ENCODE measurements at regions not wholly inside any gene's neighbourhood (a gene's known extent, or its start where the extent isn't known, plus 50 kb on each side); places are given as distances from the start of the nearest gene placed in this dataset.

DNA sequence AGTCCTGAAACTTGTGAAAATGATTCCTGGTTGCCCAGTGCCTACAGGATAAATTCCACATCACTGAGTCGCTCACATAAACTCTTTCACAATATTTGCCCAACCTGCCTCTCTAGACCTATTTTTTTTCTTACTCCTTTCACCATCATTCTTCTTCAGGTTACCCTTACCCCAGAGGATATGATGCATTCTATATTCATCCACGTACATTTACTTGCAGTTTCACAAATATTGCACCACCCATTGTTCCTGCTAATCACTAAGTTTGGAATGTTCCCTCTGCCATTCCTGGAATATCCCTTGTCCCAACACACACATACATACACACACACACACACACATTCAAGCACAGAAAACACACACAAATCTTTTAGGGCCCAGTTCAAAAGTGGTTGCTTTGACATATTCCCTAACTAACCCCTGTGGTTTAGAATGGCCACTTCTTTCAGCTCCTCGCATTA, 379.5 kb downstream of the ETS1 start:
- no peak overlapping the region for H3K4me3 ChIP-seq
- no peaks in the 10 kb centered on the region for H3K36me3 ChIP-seq
- intact Hi-C loops (cut with DNase I), result no loop called here
- H3K9me3 ChIP-seq, result no peaks in the 10 kb centered on the region
- TF ChIP-seq, protein P1, sequence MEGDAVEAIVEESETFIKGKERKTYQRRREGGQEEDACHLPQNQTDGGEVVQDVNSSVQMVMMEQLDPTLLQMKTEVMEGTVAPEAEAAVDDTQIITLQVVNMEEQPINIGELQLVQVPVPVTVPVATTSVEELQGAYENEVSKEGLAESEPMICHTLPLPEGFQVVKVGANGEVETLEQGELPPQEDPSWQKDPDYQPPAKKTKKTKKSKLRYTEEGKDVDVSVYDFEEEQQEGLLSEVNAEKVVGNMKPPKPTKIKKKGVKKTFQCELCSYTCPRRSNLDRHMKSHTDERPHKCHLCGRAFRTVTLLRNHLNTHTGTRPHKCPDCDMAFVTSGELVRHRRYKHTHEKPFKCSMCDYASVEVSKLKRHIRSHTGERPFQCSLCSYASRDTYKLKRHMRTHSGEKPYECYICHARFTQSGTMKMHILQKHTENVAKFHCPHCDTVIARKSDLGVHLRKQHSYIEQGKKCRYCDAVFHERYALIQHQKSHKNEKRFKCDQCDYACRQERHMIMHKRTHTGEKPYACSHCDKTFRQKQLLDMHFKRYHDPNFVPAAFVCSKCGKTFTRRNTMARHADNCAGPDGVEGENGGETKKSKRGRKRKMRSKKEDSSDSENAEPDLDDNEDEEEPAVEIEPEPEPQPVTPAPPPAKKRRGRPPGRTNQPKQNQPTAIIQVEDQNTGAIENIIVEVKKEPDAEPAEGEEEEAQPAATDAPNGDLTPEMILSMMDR (IDR thresholded peaks at IDR 0.05), result no peak
- no peak overlapping the region for H3K27ac ChIP-seq
- no peak for ATAC-seq
- peaks cover 14% of the 10 kb centered on the region for H3K4me1 ChIP-seq
- H3K27me3 ChIP-seq, result no peaks in the 10 kb centered on the region
- no peak for DNase-seq

DNA sequence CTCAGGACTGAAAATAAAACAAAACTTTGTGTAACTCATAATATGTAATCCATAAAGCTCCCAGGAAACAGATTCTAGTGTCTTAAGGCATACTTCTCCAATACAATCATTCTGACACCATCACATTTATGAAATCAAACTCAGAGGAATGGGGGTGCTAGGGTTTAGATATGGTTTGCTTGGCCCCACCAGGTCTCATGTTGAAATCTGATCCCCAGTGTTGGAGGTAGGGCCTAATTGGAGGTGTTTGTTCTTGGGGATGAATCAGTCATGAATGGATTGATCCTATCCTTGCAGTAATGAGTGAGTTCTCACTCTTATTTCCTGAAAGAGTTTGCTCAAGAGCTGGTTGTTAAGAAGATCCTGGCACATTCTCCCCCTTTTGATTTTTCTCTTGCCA, 380.9 kb downstream of the ETS1 start:
- Histone ChIP-seq H3K27me3 (no peaks in the 10 kb centered on the region), H3K4me1 (peaks cover 14% of the 10 kb centered on the region), H3K9me3 (no peaks in the 10 kb centered on the region), H3K36me3 (no peaks in the 10 kb centered on the region), H3K27ac (no peak overlapping the region), H3K4me3 (no peak overlapping the region)
- intact Hi-C loops (cut with DNase I), result no loop called here
- TF ChIP-seq, protein P1 (IDR thresholded peaks at IDR 0.05), result no peak
- ATAC-seq (no peak), DNase-seq (no peak)

DNA sequence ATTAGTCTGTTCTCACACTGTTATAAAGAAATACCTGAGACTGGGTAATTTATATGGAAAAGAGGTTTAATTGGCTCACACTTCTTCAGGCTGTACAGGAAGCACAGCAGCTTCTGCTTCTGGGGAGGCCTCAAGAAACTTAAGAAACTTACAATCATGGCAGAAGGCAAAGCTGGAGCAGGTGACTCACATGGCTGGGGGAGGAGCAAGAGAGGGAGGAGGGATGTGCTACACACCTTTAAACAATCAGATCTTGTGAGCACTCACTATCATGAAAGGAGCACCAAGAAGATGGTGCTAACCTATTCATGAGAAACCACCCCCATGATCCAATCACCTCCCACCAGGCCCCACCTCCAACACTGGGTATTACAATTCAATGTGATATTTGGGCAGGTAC, 381.6 kb downstream of the ETS1 start:
- TF ChIP-seq, protein P1 (IDR thresholded peaks at IDR 0.05), result no peak
- intact Hi-C loops (cut with DNase I), result no loop called here
- ATAC-seq (no peak), DNase-seq (no peak)
- H3K9me3 ChIP-seq, result no peaks in the 10 kb centered on the region
- no peak overlapping the region for H3K4me3 ChIP-seq
- no peak overlapping the region for H3K27ac ChIP-seq
- no peaks in the 10 kb centered on the region for H3K27me3 ChIP-seq
- peaks cover 14% of the 10 kb centered on the region for H3K4me1 ChIP-seq
- H3K36me3 ChIP-seq, result no peaks in the 10 kb centered on the region

DNA sequence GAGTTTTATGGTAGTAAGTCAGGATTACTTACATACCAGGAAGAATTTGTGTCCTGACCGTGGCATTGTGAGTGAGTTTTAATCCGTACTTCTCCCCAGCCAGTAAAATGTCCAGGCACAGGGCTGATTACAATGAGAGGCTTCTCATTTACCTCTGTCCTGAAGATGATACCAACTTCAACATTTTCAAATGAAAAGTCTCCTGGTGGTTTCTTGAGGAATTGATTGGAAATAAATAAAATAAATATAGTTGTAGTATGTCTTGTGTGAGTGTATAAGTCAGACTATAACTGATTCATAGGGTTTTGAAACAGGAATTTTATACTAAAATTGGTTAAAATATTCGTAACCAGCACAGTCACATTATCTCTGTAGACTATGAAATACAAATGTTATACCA, 382.5 kb downstream of the ETS1 start:
- no peaks in the 10 kb centered on the region for H3K27me3 ChIP-seq
- ATAC-seq, result no peak
- intact Hi-C loops (cut with DNase I), result no loop called here
- no peak for DNase-seq
- H3K27ac ChIP-seq, result no peak overlapping the region
- no peak overlapping the region for H3K4me3 ChIP-seq
- H3K9me3 ChIP-seq, result no peaks in the 10 kb centered on the region
- H3K36me3 ChIP-seq, result no peaks in the 10 kb centered on the region
- H3K4me1 ChIP-seq, result peaks cover 14% of the 10 kb centered on the region
- TF ChIP-seq, protein P1 (IDR thresholded peaks at IDR 0.05), result no peak

DNA sequence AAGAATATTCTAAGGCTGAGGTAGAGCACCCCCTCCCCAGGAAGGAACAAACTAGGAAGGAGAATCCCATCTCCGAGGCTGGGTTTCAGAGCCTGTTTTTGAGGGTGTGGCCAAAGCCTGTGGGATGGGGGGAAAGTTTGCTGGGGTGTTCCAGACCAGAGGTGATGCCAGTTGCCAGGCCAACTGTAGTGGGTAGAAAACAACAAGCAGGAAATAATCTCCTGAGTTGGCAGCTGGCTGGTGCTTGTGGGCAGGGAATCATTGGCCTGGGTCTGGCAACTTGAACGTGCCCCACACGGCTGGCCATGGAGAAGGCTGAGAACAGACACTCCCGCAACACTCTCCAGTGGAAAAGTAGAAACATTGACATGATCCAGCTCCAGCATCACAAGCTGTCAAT, 385.6 kb downstream of the ETS1 start:
- intact Hi-C loops (cut with DNase I), result no loop called here
- DNase-seq, result no peak
- ATAC-seq, result peak; percentile 24

More for the DNA sequence above, 385.6 kb downstream of the ETS1 start:
- Histone ChIP-seq H3K36me3 (no peaks in the 10 kb centered on the region), H3K4me1 (no peaks in the 10 kb centered on the region), H3K9me3 (no peaks in the 10 kb centered on the region), H3K27me3 (no peaks in the 10 kb centered on the region), H3K27ac (no peak overlapping the region), H3K4me3 (no peak overlapping the region)
- TF ChIP-seq, protein P1 (IDR thresholded peaks at IDR 0.05), result no peak
